ENCODE measurements at regions not wholly inside any gene's neighbourhood (a gene's known extent, or its start where the extent isn't known, plus 50 kb on each side); places are given as distances from the start of the nearest gene placed in this dataset.

- no peak for ATAC-seq (replicated peaks in 1 of 4)
- CTCF ChIA-PET: no interaction called here
- H3K9me3 Mint-ChIP-seq: peaks cover 0 to 3% (median 0%) of the 10 kb centered on the region in 3 donors
- H3K4me3 ChIP-seq (ENCODE audit: control insufficient read depth in 1 of 2, extremely low read depth in 1 of 2, low read length in 1 of 2): no peak overlapping the region
- H3K9me3 ChIP-seq: no peaks in the 10 kb centered on the region
- WGBS (ENCODE audit: insufficient coverage): no CpG with 5 or more reads among the region's 4 CpGs
- no peak overlapping the region for H3K4me3 Mint-ChIP-seq
- H3K27me3 Mint-ChIP-seq: no peaks in the 10 kb centered on the region
- no peaks in the 10 kb centered on the region for H3K36me3 Mint-ChIP-seq
- no peak for DNase-seq
- POLR2A ChIA-PET: no interaction called here
- no peaks in the 10 kb centered on the region for H3K27me3 ChIP-seq (replicated peaks in 1 of 2; ENCODE audit: control insufficient read depth in 2 of 2, extremely low read depth in 1 of 2, insufficient read depth in 2 of 2, low read length in 1 of 2)
- H3K36me3 ChIP-seq (ENCODE audit: control insufficient read depth in 2 of 2, extremely low read depth in 1 of 2, insufficient read depth in 1 of 2, low read length in 1 of 2): no peaks in the 10 kb centered on the region
- no peak overlapping the region for H3K27ac ChIP-seq (ENCODE audit: low read length)
- no peaks in the 10 kb centered on the region for H3K4me1 ChIP-seq (ENCODE audit: control insufficient read depth in 1 of 2, extremely low read depth in 1 of 2, insufficient read depth in 2 of 2, low read length in 2 of 2)
- H3K4me1 Mint-ChIP-seq: no peaks in the 10 kb centered on the region
- no peak overlapping the region for H3K27ac Mint-ChIP-seq
Observed at GRCh38 chr2:192253692-192254091, 59.0 kb upstream of the TMEFF2 start.

GRCh38 chr2:192250961-192251360 lies 56.2 kb upstream of the TMEFF2 start:
- no peaks in the 10 kb centered on the region for H3K4me1 Mint-ChIP-seq
- H3K4me3 Mint-ChIP-seq: no peak overlapping the region
- H3K36me3 ChIP-seq (ENCODE audit: control insufficient read depth in 2 of 2, extremely low read depth in 1 of 2, insufficient read depth in 1 of 2, low read length in 1 of 2): no peaks in the 10 kb centered on the region
- H3K9me3 Mint-ChIP-seq: peaks cover 0 to 3% (median 0%) of the 10 kb centered on the region in 3 donors
- ATAC-seq (replicated peaks in 1 of 4): no peak
- H3K9me3 ChIP-seq: no peaks in the 10 kb centered on the region
- CTCF ChIA-PET: no interaction called here
- H3K4me3 ChIP-seq (ENCODE audit: control insufficient read depth in 1 of 2, extremely low read depth in 1 of 2, low read length in 1 of 2): no peak overlapping the region
- no peak for DNase-seq
- no peak overlapping the region for H3K27ac Mint-ChIP-seq
- no peak overlapping the region for H3K27ac ChIP-seq (ENCODE audit: low read length)
- H3K4me1 ChIP-seq (ENCODE audit: control insufficient read depth in 1 of 2, extremely low read depth in 1 of 2, insufficient read depth in 2 of 2, low read length in 2 of 2): no peaks in the 10 kb centered on the region
- POLR2A ChIA-PET: no interaction called here
- no peaks in the 10 kb centered on the region for H3K36me3 Mint-ChIP-seq
- H3K27me3 Mint-ChIP-seq: no peaks in the 10 kb centered on the region
- no peaks in the 10 kb centered on the region for H3K27me3 ChIP-seq (replicated peaks in 1 of 2; ENCODE audit: control insufficient read depth in 2 of 2, extremely low read depth in 1 of 2, insufficient read depth in 2 of 2, low read length in 1 of 2)

- Histone ChIP-seq H3K4me3 (ENCODE audit: control insufficient read depth in 1 of 2, extremely low read depth in 1 of 2, low read length in 1 of 2) (no peak overlapping the region), H3K27ac (ENCODE audit: low read length) (no peak overlapping the region), H3K36me3 (ENCODE audit: control insufficient read depth in 2 of 2, extremely low read depth in 1 of 2, insufficient read depth in 1 of 2, low read length in 1 of 2) (no peaks in the 10 kb centered on the region), H3K9me3 (no peaks in the 10 kb centered on the region), H3K4me1 (ENCODE audit: control insufficient read depth in 1 of 2, extremely low read depth in 1 of 2, insufficient read depth in 2 of 2, low read length in 2 of 2) (no peaks in the 10 kb centered on the region), H3K27me3 (replicated peaks in 1 of 2; ENCODE audit: control insufficient read depth in 2 of 2, extremely low read depth in 1 of 2, insufficient read depth in 2 of 2, low read length in 1 of 2) (no peaks in the 10 kb centered on the region)
- peaks cover 0 to 3% (median 0%) of the 10 kb centered on the region in 3 donors for H3K9me3 Mint-ChIP-seq
- DNase-seq (no peak), ATAC-seq (replicated peaks in 1 of 4) (no peak)
- no peak overlapping the region for H3K27ac Mint-ChIP-seq
- no peaks in the 10 kb centered on the region for H3K4me1 Mint-ChIP-seq
- no peak overlapping the region for H3K4me3 Mint-ChIP-seq
- H3K36me3 Mint-ChIP-seq: no peaks in the 10 kb centered on the region
- ChIA-PET POLR2A (interaction anchor here in 1 of 2 donors (0.5 kb wide), 1 partner anchor 46 kb away, joined by 6 read pairs; no protein-coding TSS in a partner anchor), CTCF (no interaction called here)
- no CpG with 5 or more reads among the region's 3 CpGs for WGBS (ENCODE audit: insufficient coverage)
- H3K27me3 Mint-ChIP-seq: no peaks in the 10 kb centered on the region
Observed at GRCh38 chr2:192247456-192247855, 52.7 kb upstream of the TMEFF2 start.

- WGBS (ENCODE audit: insufficient coverage): 86% methylated on average over 1 of the region's 3 CpGs
- Mint-ChIP-seq H3K27me3 (no peaks in the 10 kb centered on the region), H3K36me3 (no peaks in the 10 kb centered on the region), H3K9me3 (peaks cover 0 to 3% (median 0%) of the 10 kb centered on the region in 3 donors), H3K4me3 (no peak overlapping the region), H3K4me1 (no peaks in the 10 kb centered on the region), H3K27ac (no peak overlapping the region)
- H3K4me1 ChIP-seq (ENCODE audit: control insufficient read depth in 1 of 2, extremely low read depth in 1 of 2, insufficient read depth in 2 of 2, low read length in 2 of 2): no peaks in the 10 kb centered on the region
- H3K9me3 ChIP-seq: no peaks in the 10 kb centered on the region
- H3K36me3 ChIP-seq (ENCODE audit: control insufficient read depth in 2 of 2, extremely low read depth in 1 of 2, insufficient read depth in 1 of 2, low read length in 1 of 2): no peaks in the 10 kb centered on the region
- no peak for ATAC-seq (replicated peaks in 1 of 4)
- no peaks in the 10 kb centered on the region for H3K27me3 ChIP-seq (replicated peaks in 1 of 2; ENCODE audit: control insufficient read depth in 2 of 2, extremely low read depth in 1 of 2, insufficient read depth in 2 of 2, low read length in 1 of 2)
- no peak overlapping the region for H3K27ac ChIP-seq (ENCODE audit: low read length)
- no peak overlapping the region for H3K4me3 ChIP-seq (ENCODE audit: control insufficient read depth in 1 of 2, extremely low read depth in 1 of 2, low read length in 1 of 2)
- no peak for DNase-seq
- POLR2A ChIA-PET: no interaction called here
- CTCF ChIA-PET: no interaction called here
Observed at GRCh38 chr2:192246297-192246696, 51.6 kb upstream of the TMEFF2 start.

GRCh38 chr2:192245329-192245728 lies 50.6 kb upstream of the TMEFF2 start:
- Histone ChIP-seq H3K9me3 (no peaks in the 10 kb centered on the region), H3K4me3 (ENCODE audit: control insufficient read depth in 1 of 2, extremely low read depth in 1 of 2, low read length in 1 of 2) (no peak overlapping the region), H3K27ac (ENCODE audit: low read length) (no peak overlapping the region), H3K27me3 (replicated peaks in 1 of 2; ENCODE audit: control insufficient read depth in 2 of 2, extremely low read depth in 1 of 2, insufficient read depth in 2 of 2, low read length in 1 of 2) (no peaks in the 10 kb centered on the region), H3K36me3 (ENCODE audit: control insufficient read depth in 2 of 2, extremely low read depth in 1 of 2, insufficient read depth in 1 of 2, low read length in 1 of 2) (no peaks in the 10 kb centered on the region), H3K4me1 (ENCODE audit: control insufficient read depth in 1 of 2, extremely low read depth in 1 of 2, insufficient read depth in 2 of 2, low read length in 2 of 2) (no peaks in the 10 kb centered on the region)
- ChIA-PET CTCF (no interaction called here), POLR2A (interaction anchor here in 1 of 2 donors (0.6 to 0.7 kb wide), 2 partner anchors 38 to 1216 kb away, joined by 3 to 5 read pairs; no protein-coding TSS in a partner anchor)
- ATAC-seq (replicated peaks in 1 of 4) (no peak), DNase-seq (no peak)
- H3K4me3 Mint-ChIP-seq: no peak overlapping the region
- no peaks in the 10 kb centered on the region for H3K36me3 Mint-ChIP-seq
- H3K27me3 Mint-ChIP-seq: no peaks in the 10 kb centered on the region
- peaks cover 0 to 3% (median 0%) of the 10 kb centered on the region in 3 donors for H3K9me3 Mint-ChIP-seq
- no CpG with 5 or more reads among the region's 3 CpGs for WGBS (ENCODE audit: insufficient coverage)
- no peak overlapping the region for H3K27ac Mint-ChIP-seq
- H3K4me1 Mint-ChIP-seq: no peaks in the 10 kb centered on the region

All from T-cell (primary cell).